Keratinocyte (primary cell): ENCODE measurements at regions not wholly inside any gene's neighbourhood (a gene's known extent, or its start where the extent isn't known, plus 50 kb on each side); places are given as distances from the start of the nearest gene placed in this dataset.

ENCODE experiments used
- DNase-seq: peaks from one replicate; pipeline ENCODE4 v3.0.0-alpha.2; 2011; ENCODE audit warnings: low read depth, missing footprints, low spot score
- FAIRE-seq: peaks from 2 replicates; lab custom pipeline; 2011; peaks lifted over from hg19 to GRCh38; lab: Jason Lieb, UNC
- H2AFZ ChIP-seq: 2 replicates; pipeline ENCODE4 v1.6.0; 2012; ENCODE audit warnings: low read length, control low read depth, inconsistent platforms; ENCODE audit not compliant: control insufficient read depth
- H3K27ac ChIP-seq: 2 replicates; pipeline ENCODE4 v1.5.1; 2011; ENCODE audit warnings: low read length; ENCODE audit not compliant: control insufficient read depth, insufficient read depth
- H3K27me3 ChIP-seq: 3 replicates; pipeline ENCODE4 v1.6.0; 2011; ENCODE audit warnings: low read length; ENCODE audit not compliant: control insufficient read depth, insufficient read depth; ENCODE audit errors: extremely low read depth
- H3K36me3 ChIP-seq, 2 experiments: 2 replicates in 1 of 2; 3 replicates in 1 of 2; pipeline ENCODE4 v1.5.1; 2011; ENCODE audit warnings: low read length in 2 of 2, mild to moderate bottlenecking in 1 of 2; ENCODE audit not compliant: control insufficient read depth in 2 of 2, insufficient read depth in 2 of 2; ENCODE audit errors: extremely low read depth in 1 of 2
- H3K4me1 ChIP-seq: 3 replicates; pipeline ENCODE4 v1.5.1; 2011; ENCODE audit warnings: low read length; ENCODE audit not compliant: control insufficient read depth, insufficient read depth; ENCODE audit errors: extremely low read depth
- H3K4me2 ChIP-seq: 3 replicates; pipeline ENCODE4 v1.6.0; 2011; ENCODE audit warnings: low read depth, low read length; ENCODE audit not compliant: control insufficient read depth, insufficient read depth; ENCODE audit errors: extremely low read depth
- H3K4me3 ChIP-seq, 3 experiments: fragments of 200-600 bp in 1 of 3; sonication (generic) in 1 of 3; 2 replicates in 2 of 3; 3 replicates in 1 of 3; pipeline ENCODE4 v1.5.1; 2011 to 2016; ENCODE audit warnings: low read length in 3 of 3, mild to moderate bottlenecking in 3 of 3, control low read depth in 2 of 3, inconsistent platforms in 1 of 3, low read depth in 1 of 3, mixed read lengths in 1 of 3, mixed run types in 1 of 3, moderate library complexity in 1 of 3; ENCODE audit not compliant: control insufficient read depth in 2 of 3, insufficient read depth in 2 of 3; ENCODE audit errors: extremely low read depth in 1 of 3
- H3K79me2 ChIP-seq: 2 replicates; pipeline ENCODE4 v1.6.0; 2012; ENCODE audit warnings: low read length; ENCODE audit not compliant: control insufficient read depth, insufficient read depth
- H3K9ac ChIP-seq: 3 replicates; pipeline ENCODE4 v1.6.0; 2011; ENCODE audit warnings: low read length; ENCODE audit not compliant: control insufficient read depth, insufficient read depth; ENCODE audit errors: extremely low read depth
- H3K9me1 ChIP-seq: 3 replicates; pipeline ENCODE4 v1.6.0; 2011; ENCODE audit warnings: low read length; ENCODE audit not compliant: control insufficient read depth, insufficient read depth; ENCODE audit errors: extremely low read depth
- H3K9me3 ChIP-seq: 2 replicates; pipeline ENCODE4 v1.5.1; 2012; ENCODE audit warnings: low read depth, low read length; ENCODE audit not compliant: control insufficient read depth
- H4K20me1 ChIP-seq: 3 replicates; pipeline ENCODE4 v1.6.0; 2011; ENCODE audit warnings: low read length; ENCODE audit not compliant: control insufficient read depth, insufficient read depth; ENCODE audit errors: extremely low read depth
- CTCF ChIP-seq, 3 experiments: IDR thresholded peaks in 1 of 3; conservative IDR thresholded peaks in 1 of 3; optimal IDR thresholded peaks in 1 of 3; 2 replicates in 2 of 3; 3 replicates in 1 of 3; pipeline versions ENCODE3 to v1.5.1; 2011; ENCODE audit warnings: low read length in 3 of 3, mild to moderate bottlenecking in 3 of 3, moderate library complexity in 2 of 3, control low read depth in 1 of 3, inconsistent platforms in 1 of 3; ENCODE audit not compliant: insufficient read depth in 2 of 3; ENCODE audit errors: extremely low read depth in 1 of 3
- EZH2 ChIP-seq: IDR thresholded peaks from one replicate; pipeline ENCODE4 v1.6.1; 2012; ENCODE audit warnings: inconsistent platforms, mild to moderate bottlenecking, low read length, moderate library complexity
- dilution Hi-C: fragments of 300-500 bp; cut with MboI; formaldehyde crosslinking; loops from one replicate; pipeline ENCODE4 v1.7.0; 2020; ENCODE audit warnings: low sequenced_read_pairs; ENCODE audit not compliant: extremely low pct_ligation_motif_present

GRCh38 chr3:106631373-106632108 lies 745.7 kb upstream of the CCDC54 start:
- FAIRE-seq (no peak), DNase-seq (no peak)
- no peak overlapping the region for H3K4me3 ChIP-seq

GRCh38 chr3:106635271-106635670 lies 742.0 kb upstream of the CCDC54 start:
- Histone ChIP-seq H3K4me3 (no peak overlapping the region), H3K27me3 (no peaks in the 10 kb centered on the region), H3K79me2 (no peaks in the 10 kb centered on the region), H2AFZ (no peak overlapping the region), H3K27ac (no peak overlapping the region), H3K9ac (no peak overlapping the region), H4K20me1 (no peaks in the 10 kb centered on the region), H3K9me3 (no peaks in the 10 kb centered on the region), H3K4me1 (no peaks in the 10 kb centered on the region), H3K4me2 (no peak overlapping the region), H3K9me1 (no peaks in the 10 kb centered on the region), H3K36me3 (no peaks in the 10 kb centered on the region)
- dilution Hi-C loops = no loop called here
- peak; percentile 70 for FAIRE-seq
- no peak for DNase-seq
- TF ChIP-seq EZH2 (no peak), CTCF (optimal IDR thresholded peaks at IDR 0.05 in 1 of 3, IDR thresholded peaks at IDR 0.05 in 1 of 3, conservative IDR thresholded peaks at IDR 0.05 in 1 of 3; ENCODE audit: extremely low read depth in 1 of 3, insufficient read depth in 2 of 3, low read length in 3 of 3) (no peak)

More at GRCh38 chr3:106631373-106632108, 745.7 kb upstream of the CCDC54 start:
- no peaks in the 10 kb centered on the region for H3K9me1 ChIP-seq
- no peaks in the 10 kb centered on the region for H4K20me1 ChIP-seq
- H3K9ac ChIP-seq = no peak overlapping the region
- no peaks in the 10 kb centered on the region for H3K9me3 ChIP-seq
- dilution Hi-C loops = no loop called here
- no peaks in the 10 kb centered on the region for H3K27me3 ChIP-seq
- H3K79me2 ChIP-seq = no peaks in the 10 kb centered on the region
- no peaks in the 10 kb centered on the region for H3K36me3 ChIP-seq
- no peak overlapping the region for H3K27ac ChIP-seq
- no peaks in the 10 kb centered on the region for H3K4me1 ChIP-seq
- H2AFZ ChIP-seq = no peak overlapping the region
- no peak overlapping the region for H3K4me2 ChIP-seq
- TF ChIP-seq CTCF (optimal IDR thresholded peaks at IDR 0.05 in 1 of 3, IDR thresholded peaks at IDR 0.05 in 1 of 3, conservative IDR thresholded peaks at IDR 0.05 in 1 of 3; ENCODE audit: extremely low read depth in 1 of 3, insufficient read depth in 2 of 3, low read length in 3 of 3) (no peak), EZH2 (no peak)
